Astrocyte of the hippocampus (primary cell): ENCODE measurements at regions not wholly inside any gene's neighbourhood (a gene's known extent, or its start where the extent isn't known, plus 50 kb on each side); places are given as distances from the start of the nearest gene placed in this dataset.
A peak's percentile ranks its signal among the peaks of the same experiment; 100 is the strongest.
"Not testable (repeated sequence)": the region's sequence is repeated elsewhere in the genome, so short reads cannot be mapped to it uniquely, and the experiment has no call there.

Experiments used
- DNase-seq: peaks from one replicate; pipeline ENCODE4 v3.0.0; 2011; ENCODE audit warnings: low read depth, low spot score

DNA sequence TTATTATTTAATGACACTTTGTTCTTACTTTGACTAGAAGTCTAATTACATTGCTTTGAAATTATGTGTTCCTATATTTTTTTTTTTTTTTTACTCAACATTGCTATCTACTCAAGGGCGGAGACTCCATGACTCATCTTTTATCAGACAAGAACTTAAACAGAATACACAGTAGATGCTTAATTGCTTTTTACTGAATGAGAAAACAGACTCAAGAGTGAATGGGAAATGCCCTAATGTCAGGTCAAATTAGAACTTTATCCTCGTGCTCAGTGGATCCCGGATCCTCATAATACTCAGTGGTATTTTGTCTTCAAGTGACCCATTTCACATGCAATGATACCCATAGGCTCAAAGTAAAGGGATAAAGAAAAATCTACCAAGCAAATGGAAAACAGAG, 954.5 kb upstream of the IGFBP7 start:
- no peak for DNase-seq

- DNase-seq = no peak
These were observed 953.4 kb upstream of the IGFBP7 start for GRCh38 chr4:58063404-58064160.

- no peak for DNase-seq
These were observed 951.8 kb upstream of the IGFBP7 start for GRCh38 chr4:58061967-58062366.

GRCh38 chr4:58050439-58050838, 940.3 kb upstream of the IGFBP7 start:
- DNase-seq = no peak

DNA sequence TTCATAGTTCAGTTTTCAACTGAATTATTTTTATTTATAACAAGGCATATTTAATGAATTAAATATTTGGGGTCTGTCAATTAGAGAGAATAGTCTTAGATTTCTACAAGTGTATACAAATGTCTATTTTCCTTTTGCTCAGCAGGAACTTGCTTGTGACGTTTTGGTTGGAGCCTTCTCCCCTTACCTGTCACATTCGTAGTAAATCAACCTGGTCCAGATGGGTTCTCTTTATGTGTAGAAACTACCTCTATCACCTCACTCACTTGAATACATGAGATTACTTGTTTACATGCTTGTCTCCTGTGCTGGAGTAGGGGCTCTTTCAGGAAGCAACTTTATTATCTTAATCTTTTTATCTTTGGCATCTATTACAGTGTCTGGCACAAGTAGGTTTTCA, 938.3 kb upstream of the IGFBP7 start:
- DNase-seq = no peak

- DNase-seq = no peak
These were observed 932.0 kb upstream of the IGFBP7 start for GRCh38 chr4:58042176-58042575.

DNA sequence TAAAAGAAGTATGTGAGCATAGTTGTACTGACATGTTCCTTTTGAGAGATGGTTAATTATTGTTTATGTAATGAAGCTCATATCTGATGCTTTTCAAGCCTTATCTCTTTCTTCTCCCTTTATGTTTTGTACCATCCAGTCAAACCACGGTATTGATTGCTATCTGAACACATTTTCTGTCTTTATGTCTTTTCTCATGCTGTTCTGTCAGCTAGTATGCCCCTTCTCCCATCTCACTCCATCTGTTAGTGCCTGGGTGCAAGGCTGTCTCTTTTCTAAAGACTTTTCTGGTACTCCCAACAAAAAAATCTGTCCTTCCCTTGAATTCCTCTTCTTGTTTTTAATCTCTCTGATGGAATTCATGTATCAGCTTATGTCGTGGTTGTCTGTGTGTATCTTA, 883.8 kb upstream of the IGFBP7 start:
- DNase-seq = no peak

DNA sequence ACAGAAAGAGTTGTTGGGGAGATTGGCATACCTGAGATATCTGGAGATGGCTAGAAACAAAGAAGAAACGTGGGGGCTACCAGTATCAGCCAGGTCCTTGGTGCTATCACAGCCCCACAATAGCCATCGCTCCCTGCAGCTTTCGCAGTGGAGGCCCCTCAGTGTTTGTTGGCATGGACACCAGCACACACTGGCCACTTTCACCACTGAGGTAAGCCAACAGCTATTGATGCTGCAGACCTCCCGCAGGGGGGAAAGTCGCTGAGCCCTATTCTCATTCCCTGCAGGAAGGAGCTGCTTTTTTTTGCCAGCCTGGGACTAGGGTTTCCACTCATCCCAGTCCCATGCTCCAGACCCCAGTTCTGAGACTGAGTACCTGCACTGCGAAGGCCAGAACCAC, 879.2 kb upstream of the IGFBP7 start:
- DNase-seq = no peak

GRCh38 chr4:57985161-57985560, 875.0 kb upstream of the IGFBP7 start:
- no peak for DNase-seq

GRCh38 chr4:57981123-57981522, 870.9 kb upstream of the IGFBP7 start:
- no peak for DNase-seq

DNA sequence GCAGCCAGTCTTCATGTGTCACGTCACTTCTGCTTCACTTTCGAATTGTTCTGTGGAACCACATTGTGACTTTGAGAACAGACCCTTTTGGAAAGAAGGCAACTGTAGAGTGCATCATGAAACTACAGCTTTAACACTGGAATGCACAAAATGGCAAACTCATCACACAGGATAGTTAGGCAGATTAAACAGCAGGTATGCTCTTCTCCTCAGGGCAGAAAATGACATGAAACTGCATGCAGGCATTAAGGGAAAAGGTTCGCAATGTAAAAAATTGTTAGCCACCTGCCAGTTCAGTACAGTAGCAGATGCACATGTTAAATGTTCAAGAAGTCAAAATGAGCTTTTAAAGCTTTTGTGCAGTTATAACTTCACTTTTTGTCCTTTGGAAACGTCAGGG, 864.6 kb upstream of the IGFBP7 start:
- no peak for DNase-seq

- no peak for DNase-seq
These were observed 863.6 kb upstream of the IGFBP7 start for GRCh38 chr4:57973819-57974218.

DNA sequence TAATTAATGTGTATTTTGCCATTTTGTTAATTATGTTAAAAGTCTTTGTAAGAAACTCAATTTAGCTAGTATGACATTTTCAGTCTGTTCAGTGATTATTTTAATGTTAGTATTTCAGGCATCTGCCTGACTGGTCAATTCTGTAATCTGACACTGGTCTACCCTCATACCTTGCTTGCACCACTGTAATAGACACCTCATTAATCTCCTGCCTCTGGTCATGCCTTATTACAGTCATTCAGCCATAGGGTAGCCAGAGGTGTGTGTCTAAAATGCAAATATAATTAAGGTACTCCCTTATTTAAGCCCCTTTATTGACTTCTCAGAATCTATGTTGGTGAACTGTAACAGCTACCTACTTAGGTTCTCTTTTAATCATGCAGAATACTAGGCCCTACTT, 861.1 kb upstream of the IGFBP7 start:
- no peak for DNase-seq

- DNase-seq = no peak
These were observed 857.0 kb upstream of the IGFBP7 start for GRCh38 chr4:57966987-57967760.

- not testable (repeated sequence) for DNase-seq
These were observed 855.2 kb upstream of the IGFBP7 start for GRCh38 chr4:57965431-57965830.

GRCh38 chr4:57945298-57945697, 835.1 kb upstream of the IGFBP7 start:
- no peak for DNase-seq

GRCh38 chr4:57943682-57944081, 833.5 kb upstream of the IGFBP7 start:
- peak; percentile 6 for DNase-seq

DNA sequence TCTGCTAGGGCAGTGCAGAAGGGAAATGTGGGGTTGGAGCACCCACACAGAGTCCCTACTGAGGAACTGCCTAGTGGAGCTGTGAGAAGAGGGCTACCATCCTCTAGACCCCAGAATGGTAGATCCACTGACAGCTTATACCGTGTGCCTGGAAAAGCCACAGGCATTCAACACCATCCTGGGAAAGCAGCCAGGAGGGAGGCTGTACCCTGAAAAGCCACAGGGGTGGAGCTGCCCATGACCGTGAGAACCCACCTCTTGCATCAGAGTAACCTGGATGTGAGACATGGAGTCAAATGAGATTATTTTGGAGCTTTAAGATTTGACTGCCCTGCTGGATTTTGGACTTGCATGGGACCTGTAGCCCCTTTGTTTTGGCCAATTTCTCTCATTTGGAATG, 827.1 kb upstream of the IGFBP7 start:
- peak; percentile 14 for DNase-seq

DNA sequence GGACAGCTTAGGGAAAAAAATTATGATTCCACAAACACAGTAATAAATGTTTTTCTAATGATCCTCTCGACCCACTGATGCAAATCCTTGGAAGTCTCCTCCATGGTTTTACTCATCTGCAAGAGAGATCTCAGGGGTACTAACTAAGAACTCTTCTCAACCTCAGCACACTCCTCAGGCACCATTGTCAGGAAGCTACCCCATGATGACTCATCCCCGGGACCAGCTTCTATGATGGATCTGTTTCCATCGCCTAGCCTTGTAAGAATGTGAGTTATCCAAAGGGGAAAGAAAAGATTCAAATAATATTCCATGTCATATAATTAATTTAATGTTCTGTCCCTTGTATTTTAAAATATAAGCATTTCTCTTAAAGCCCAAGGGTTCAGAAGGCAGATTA, 816.1 kb upstream of the IGFBP7 start:
- no peak for DNase-seq

GRCh38 chr4:57924951-57925350, 814.8 kb upstream of the IGFBP7 start:
- no peak for DNase-seq

DNA sequence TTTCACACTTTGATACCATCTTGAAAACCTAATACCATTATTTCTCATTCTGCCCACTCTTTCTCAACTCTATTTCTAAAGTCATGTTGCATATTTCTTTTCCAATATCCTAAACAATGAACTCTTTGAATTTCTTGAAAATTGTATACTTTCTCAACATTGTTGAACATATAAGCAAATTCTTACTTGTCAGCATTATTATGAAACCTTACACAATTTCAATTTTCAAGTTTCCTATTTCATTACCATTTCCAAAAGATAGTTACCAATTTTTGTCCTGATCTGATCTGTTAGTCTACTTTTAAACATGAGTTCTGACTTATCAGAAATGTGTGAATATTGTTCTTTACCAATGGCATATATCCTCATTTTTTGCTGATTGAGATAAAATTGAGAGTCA, 806.3 kb upstream of the IGFBP7 start:
- no peak for DNase-seq

DNA sequence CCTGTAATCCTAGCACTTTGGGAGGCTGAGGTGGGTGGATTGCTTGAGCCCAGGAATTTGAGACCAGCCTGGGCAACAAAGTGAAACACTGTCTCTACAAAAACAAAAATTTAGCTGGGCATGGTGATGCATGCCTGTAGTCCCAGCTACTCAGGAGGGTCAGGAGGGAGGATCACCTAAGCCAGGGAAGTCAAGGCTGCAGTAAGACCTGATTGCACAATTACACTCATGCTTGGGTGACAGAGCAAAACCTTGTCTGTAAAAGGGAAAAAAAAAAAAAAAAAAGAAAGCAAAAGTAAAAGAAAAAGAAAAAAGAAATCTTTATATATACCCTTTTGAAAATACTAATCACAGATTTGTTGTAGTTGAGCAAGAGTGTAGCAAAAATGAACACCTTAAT, 801.0 kb upstream of the IGFBP7 start:
- no peak for DNase-seq

GRCh38 chr4:57910151-57910550, 800.0 kb upstream of the IGFBP7 start:
- no peak for DNase-seq
